ENCODE measurements at regions not wholly inside any gene's neighbourhood (a gene's known extent, or its start where the extent isn't known, plus 50 kb on each side); places are given as distances from the start of the nearest gene placed in this dataset.

DNA sequence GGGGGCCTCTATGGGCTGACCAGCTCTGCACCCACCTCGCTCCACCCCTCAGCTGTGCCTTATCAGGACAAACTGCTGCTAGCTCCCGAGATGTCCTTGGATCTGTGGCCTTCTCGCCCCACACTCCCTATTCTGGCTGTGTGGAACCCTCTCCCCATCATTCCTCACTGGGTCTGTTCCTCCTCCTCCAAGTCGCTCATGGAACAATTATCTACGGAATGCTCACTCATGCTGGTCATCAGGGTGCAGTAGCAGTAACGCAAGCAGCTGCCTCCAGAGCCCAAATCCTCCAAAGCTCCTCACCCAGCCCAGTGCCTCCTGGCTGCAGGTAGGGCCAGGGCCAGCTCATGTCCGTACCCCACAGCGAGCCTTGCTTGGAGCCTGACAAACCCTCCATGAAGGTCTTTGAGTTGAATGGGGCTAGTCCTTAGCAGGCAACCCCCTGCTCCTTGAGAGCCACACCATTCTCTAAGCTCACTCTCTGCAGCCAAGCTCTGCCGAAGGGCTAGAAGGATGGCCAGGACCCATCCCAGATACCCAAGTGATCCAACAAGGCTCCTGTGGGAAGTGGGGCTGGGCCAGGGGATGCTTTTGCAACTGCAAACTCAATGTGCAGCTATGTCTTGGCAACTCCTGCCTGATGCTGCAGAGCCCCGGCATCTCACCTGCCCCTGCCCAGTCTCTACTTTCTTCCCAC, 977.8 kb downstream of the TBC1D22A start:
- H3K4me1 ChIP-seq (ENCODE audit: control insufficient read depth, insufficient read depth, low read length): no peaks in the 10 kb centered on the region
- no peak overlapping the region for H3K27ac ChIP-seq (ENCODE audit: low read length)
- no peak for TF ChIP-seq TCF7L2 (IDR thresholded peaks at IDR 0.05; ENCODE audit: low read depth, low read length)
- TF ChIP-seq, protein P1, sequence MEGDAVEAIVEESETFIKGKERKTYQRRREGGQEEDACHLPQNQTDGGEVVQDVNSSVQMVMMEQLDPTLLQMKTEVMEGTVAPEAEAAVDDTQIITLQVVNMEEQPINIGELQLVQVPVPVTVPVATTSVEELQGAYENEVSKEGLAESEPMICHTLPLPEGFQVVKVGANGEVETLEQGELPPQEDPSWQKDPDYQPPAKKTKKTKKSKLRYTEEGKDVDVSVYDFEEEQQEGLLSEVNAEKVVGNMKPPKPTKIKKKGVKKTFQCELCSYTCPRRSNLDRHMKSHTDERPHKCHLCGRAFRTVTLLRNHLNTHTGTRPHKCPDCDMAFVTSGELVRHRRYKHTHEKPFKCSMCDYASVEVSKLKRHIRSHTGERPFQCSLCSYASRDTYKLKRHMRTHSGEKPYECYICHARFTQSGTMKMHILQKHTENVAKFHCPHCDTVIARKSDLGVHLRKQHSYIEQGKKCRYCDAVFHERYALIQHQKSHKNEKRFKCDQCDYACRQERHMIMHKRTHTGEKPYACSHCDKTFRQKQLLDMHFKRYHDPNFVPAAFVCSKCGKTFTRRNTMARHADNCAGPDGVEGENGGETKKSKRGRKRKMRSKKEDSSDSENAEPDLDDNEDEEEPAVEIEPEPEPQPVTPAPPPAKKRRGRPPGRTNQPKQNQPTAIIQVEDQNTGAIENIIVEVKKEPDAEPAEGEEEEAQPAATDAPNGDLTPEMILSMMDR (IDR thresholded peaks at IDR 0.05): no peak
- TF ChIP-seq SIN3A (IDR thresholded peaks at IDR 0.05; ENCODE audit: borderline replicate concordance, insufficient read depth, low read depth, low read length): no peak
- DNase-seq (ENCODE audit: low read depth, low spot score): no peak
- in situ Hi-C loops (cut with HindIII; ENCODE audit: low pct_unique_long_range_greater_than_20kb, low sequenced_read_pairs) (no loop called here), intact Hi-C loops (cut with micrococcal nuclease; ENCODE audit: unreplicated experiment) (no loop called here)
- ATAC-seq: no peak
- H3K9me3 ChIP-seq (ENCODE audit: control insufficient read depth, insufficient read depth, low read depth, low read length): no peaks in the 10 kb centered on the region
- BruUV-seq (replicated peaks): no TSS peak
- H3K4me3 ChIP-seq (ENCODE audit: low read depth in 2 of 2, low read length in 2 of 2): no peak overlapping the region
- no peaks in the 10 kb centered on the region for H3K27me3 ChIP-seq (ENCODE audit: control insufficient read depth, insufficient read depth, low read length)
- POLR2A ChIA-PET: interaction anchor here (0.6 kb wide), 1 partner anchor 523 kb away, joined by 6 read pairs; no protein-coding TSS in a partner anchor
- CTCF ChIA-PET: no interaction called here
- no peaks in the 10 kb centered on the region for H3K36me3 ChIP-seq (ENCODE audit: control insufficient read depth, insufficient read depth, low read length)

DNA sequence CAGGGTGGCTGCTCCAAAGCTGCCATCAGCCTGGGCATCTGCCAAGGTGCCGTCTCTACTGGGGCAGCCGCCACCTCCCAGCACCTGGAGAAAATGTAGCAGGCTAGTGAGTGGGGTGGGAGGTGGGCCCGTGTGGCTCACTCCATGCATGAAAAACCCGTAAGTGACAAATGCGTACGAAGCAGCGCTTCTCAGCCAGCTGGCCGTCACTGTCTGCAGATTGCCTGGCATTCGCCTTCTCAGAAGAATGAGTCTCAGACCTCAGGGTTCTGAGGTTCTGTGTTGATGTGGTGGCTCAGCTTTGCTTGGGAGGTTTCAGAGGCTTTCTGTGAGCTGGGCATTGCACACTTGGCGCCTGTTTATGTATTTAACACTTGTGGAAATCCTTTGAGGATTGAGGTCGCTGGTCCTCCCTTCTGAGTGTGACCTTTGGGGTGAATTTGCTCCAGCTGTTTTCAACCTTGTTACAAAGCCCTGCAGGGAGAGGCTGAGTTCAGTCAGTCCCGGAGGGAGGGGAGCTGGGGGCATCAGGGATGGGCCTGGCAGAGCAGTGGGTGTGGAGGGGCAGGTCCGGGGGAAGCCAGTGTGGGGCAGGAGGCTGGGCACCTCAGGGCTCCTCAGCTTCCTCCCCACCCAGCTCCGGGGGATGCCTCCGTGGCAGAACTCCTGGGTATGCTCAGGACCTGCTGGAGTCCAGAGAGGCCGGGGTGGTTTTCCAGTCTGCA, 977.0 kb downstream of the TBC1D22A start:
- intact Hi-C loops (cut with micrococcal nuclease; ENCODE audit: unreplicated experiment): no loop called here
- Histone ChIP-seq H3K27ac (ENCODE audit: low read length) (no peak overlapping the region), H3K4me3 (ENCODE audit: low read depth in 2 of 2, low read length in 2 of 2) (no peak overlapping the region), H3K4me1 (ENCODE audit: control insufficient read depth, insufficient read depth, low read length) (no peaks in the 10 kb centered on the region), H3K36me3 (ENCODE audit: control insufficient read depth, insufficient read depth, low read length) (no peaks in the 10 kb centered on the region), H3K9me3 (ENCODE audit: control insufficient read depth, insufficient read depth, low read depth, low read length) (no peaks in the 10 kb centered on the region), H3K27me3 (ENCODE audit: control insufficient read depth, insufficient read depth, low read length) (no peaks in the 10 kb centered on the region)
- ATAC-seq (no peak), DNase-seq (ENCODE audit: low read depth, low spot score) (no peak)
- in situ Hi-C loops (cut with HindIII; ENCODE audit: low pct_unique_long_range_greater_than_20kb, low sequenced_read_pairs): no loop called here
- ChIA-PET POLR2A (interaction anchor here (0.6 kb wide), 1 partner anchor 522 kb away, joined by 6 read pairs; no protein-coding TSS in a partner anchor), CTCF (no interaction called here)
- TF ChIP-seq POLR2AphosphoS5 (IDR thresholded peaks at IDR 0.05; ENCODE audit: low read depth, low read length) (no peak), SIN3A (IDR thresholded peaks at IDR 0.05; ENCODE audit: borderline replicate concordance, insufficient read depth, low read depth, low read length) (no peak), TCF7L2 (IDR thresholded peaks at IDR 0.05; ENCODE audit: low read depth, low read length) (no peak)
- TF ChIP-seq, protein P2, sequence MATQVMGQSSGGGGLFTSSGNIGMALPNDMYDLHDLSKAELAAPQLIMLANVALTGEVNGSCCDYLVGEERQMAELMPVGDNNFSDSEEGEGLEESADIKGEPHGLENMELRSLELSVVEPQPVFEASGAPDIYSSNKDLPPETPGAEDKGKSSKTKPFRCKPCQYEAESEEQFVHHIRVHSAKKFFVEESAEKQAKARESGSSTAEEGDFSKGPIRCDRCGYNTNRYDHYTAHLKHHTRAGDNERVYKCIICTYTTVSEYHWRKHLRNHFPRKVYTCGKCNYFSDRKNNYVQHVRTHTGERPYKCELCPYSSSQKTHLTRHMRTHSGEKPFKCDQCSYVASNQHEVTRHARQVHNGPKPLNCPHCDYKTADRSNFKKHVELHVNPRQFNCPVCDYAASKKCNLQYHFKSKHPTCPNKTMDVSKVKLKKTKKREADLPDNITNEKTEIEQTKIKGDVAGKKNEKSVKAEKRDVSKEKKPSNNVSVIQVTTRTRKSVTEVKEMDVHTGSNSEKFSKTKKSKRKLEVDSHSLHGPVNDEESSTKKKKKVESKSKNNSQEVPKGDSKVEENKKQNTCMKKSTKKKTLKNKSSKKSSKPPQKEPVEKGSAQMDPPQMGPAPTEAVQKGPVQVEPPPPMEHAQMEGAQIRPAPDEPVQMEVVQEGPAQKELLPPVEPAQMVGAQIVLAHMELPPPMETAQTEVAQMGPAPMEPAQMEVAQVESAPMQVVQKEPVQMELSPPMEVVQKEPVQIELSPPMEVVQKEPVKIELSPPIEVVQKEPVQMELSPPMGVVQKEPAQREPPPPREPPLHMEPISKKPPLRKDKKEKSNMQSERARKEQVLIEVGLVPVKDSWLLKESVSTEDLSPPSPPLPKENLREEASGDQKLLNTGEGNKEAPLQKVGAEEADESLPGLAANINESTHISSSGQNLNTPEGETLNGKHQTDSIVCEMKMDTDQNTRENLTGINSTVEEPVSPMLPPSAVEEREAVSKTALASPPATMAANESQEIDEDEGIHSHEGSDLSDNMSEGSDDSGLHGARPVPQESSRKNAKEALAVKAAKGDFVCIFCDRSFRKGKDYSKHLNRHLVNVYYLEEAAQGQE (IDR thresholded peaks at IDR 0.05; ENCODE audit: insufficient read depth in 1 of 2, low read depth in 2 of 2, low read length in 1 of 2): no peak
- TF ChIP-seq, protein P1 (IDR thresholded peaks at IDR 0.05): no peak
- no TSS peak for BruUV-seq (replicated peaks)

Measured in Panc1 (cell line).